Endothelial cell of umbilical vein (primary cell): ENCODE measurements at regions not wholly inside any gene's neighbourhood (a gene's known extent, or its start where the extent isn't known, plus 50 kb on each side); places are given as distances from the start of the nearest gene placed in this dataset.

Experiments used
- BruUV-seq: library from RNA; stranded (reverse); fragments of 400-500 nt; replicated peaks from 2 replicates; lab custom pipeline; 2021; lab: Mats Ljungman, UMichigan
- CTCF ChIA-PET: fragments of 300-600, 350-600 bp; sonication (Branson Sonifier 250); formaldehyde crosslinking; loops from one replicate; lab custom pipeline; 2021; ENCODE audit warnings: antibody characterized with exemption, inconsistent platforms; lab: Charles Lee
- POLR2A ChIA-PET: fragments of 300-600, 350-600 bp; sonication (Branson Sonifier 250); formaldehyde crosslinking; loops from one replicate; lab custom pipeline; 2021; ENCODE audit warnings: antibody characterized with exemption, inconsistent platforms; lab: Charles Lee
- DNase-seq: peaks from one replicate; pipeline ENCODE4 v3.0.0-alpha.2; 2011; ENCODE audit warnings: low read depth, low spot score
- FAIRE-seq: peaks from 2 replicates; lab custom pipeline; 2011; peaks lifted over from hg19 to GRCh38; lab: Jason Lieb, UNC
- H2AFZ ChIP-seq: 2 replicates; pipeline ENCODE4 v1.6.0; 2012; ENCODE audit warnings: low read depth, low read length, control low read depth, inconsistent platforms
- H3K27ac ChIP-seq: 2 replicates; pipeline ENCODE4 v1.5.1; 2011; ENCODE audit warnings: low read depth, mild to moderate bottlenecking, control low read depth, low read length, moderate library complexity; ENCODE audit not compliant: insufficient read depth
- H3K27me3 ChIP-seq, 2 experiments: 2 replicates each; pipeline versions ENCODE4 v1.6.0 to v1.6.1; 2011; ENCODE audit warnings: low read length in 2 of 2, mixed read lengths in 1 of 2; ENCODE audit not compliant: control insufficient read depth in 2 of 2, insufficient read depth in 2 of 2
- H3K36me3 ChIP-seq, 2 experiments: 2 replicates in 1 of 2; 3 replicates in 1 of 2; pipeline ENCODE4 v1.5.1; 2011; ENCODE audit warnings: low read length in 2 of 2, mild to moderate bottlenecking in 1 of 2, moderate library complexity in 1 of 2; ENCODE audit not compliant: control insufficient read depth in 2 of 2, insufficient read depth in 2 of 2; ENCODE audit errors: extremely low read depth in 1 of 2
- H3K4me1 ChIP-seq: 3 replicates; pipeline ENCODE4 v1.5.1; 2011; ENCODE audit warnings: mild to moderate bottlenecking, low read length; ENCODE audit not compliant: control insufficient read depth, insufficient read depth; ENCODE audit errors: extremely low read depth
- H3K4me2 ChIP-seq: 2 replicates; pipeline ENCODE4 v1.6.1; 2011; ENCODE audit warnings: low read length, control low read depth, mixed read lengths; ENCODE audit not compliant: insufficient read depth
- H3K4me3 ChIP-seq, 3 experiments: fragments of 200-600 bp in 1 of 3; sonication (generic), shearing (Covaris generic) in 1 of 3; replicated peaks in 1 of 3; 2 replicates each; pipeline ENCODE4 v1.5.1; 2011 to 2016; ENCODE audit warnings: control low read depth in 3 of 3, low read length in 3 of 3, mild to moderate bottlenecking in 2 of 3, inconsistent platforms in 1 of 3, low read depth in 1 of 3, moderate library complexity in 1 of 3; ENCODE audit not compliant: insufficient read depth in 1 of 3
- H3K79me2 ChIP-seq: 2 replicates; pipeline ENCODE4 v1.6.0; 2012; ENCODE audit warnings: low read length, inconsistent platforms; ENCODE audit not compliant: control insufficient read depth, insufficient read depth
- H3K9ac ChIP-seq: replicated peaks from 2 replicates; pipeline ENCODE3; 2011; ENCODE audit warnings: low read length, control low read depth; ENCODE audit not compliant: insufficient read depth; ENCODE audit errors: extremely low read depth
- H3K9me1 ChIP-seq: replicated peaks from 3 replicates; pipeline ENCODE4 v1.6.0; 2011; ENCODE audit warnings: mild to moderate bottlenecking, low read length; ENCODE audit not compliant: control insufficient read depth, insufficient read depth; ENCODE audit errors: extremely low read depth
- H3K9me3 ChIP-seq: replicated peaks from 2 replicates; pipeline ENCODE4 v1.5.1; 2012; ENCODE audit warnings: low read length, inconsistent platforms; ENCODE audit not compliant: control insufficient read depth, insufficient read depth
- H4K20me1 ChIP-seq: replicated peaks from 2 replicates; pipeline ENCODE3; 2011; ENCODE audit warnings: mild to moderate bottlenecking, low read length; ENCODE audit not compliant: control insufficient read depth, insufficient read depth; ENCODE audit errors: extremely low read depth
- EZH2 ChIP-seq: IDR thresholded peaks from 2 replicates; pipeline ENCODE4 v1.6.1; 2012; ENCODE audit warnings: borderline replicate concordance, low read depth, mild to moderate bottlenecking, moderate library complexity, low read length, inconsistent platforms; ENCODE audit not compliant: severe bottlenecking
- GATA2 ChIP-seq: IDR thresholded peaks from 2 replicates; pipeline ENCODE4 v1.7.0; 2011; ENCODE audit warnings: low read depth, mild to moderate bottlenecking, moderate library complexity, mixed read lengths, low read length; ENCODE audit not compliant: insufficient read length, insufficient read depth
- JUN ChIP-seq: IDR thresholded peaks from 2 replicates; pipeline ENCODE4 v1.6.1; 2011; ENCODE audit warnings: borderline replicate concordance, low read depth; ENCODE audit not compliant: insufficient read length, insufficient read depth
- MAX ChIP-seq: IDR thresholded peaks from 2 replicates; pipeline ENCODE4 v1.6.1; 2011; ENCODE audit not compliant: insufficient read depth, insufficient read length
- MYC ChIP-seq: IDR thresholded peaks from one replicate; pipeline ENCODE4 v1.6.1; 2011; ENCODE audit warnings: mild to moderate bottlenecking, low read depth, low read length
- dilution Hi-C: fragments of 300-500 bp; cut with MboI; formaldehyde crosslinking; loops from one replicate; pipeline ENCODE4 v1.15.0; 2019; ENCODE audit warnings: low sequenced_read_pairs; ENCODE audit not compliant: extremely low pct_ligation_motif_present
- intact Hi-C: fragments of 100-400 bp; cut with micrococcal nuclease; formaldehyde crosslinking; loops from one replicate; pipeline ENCODE4 v1.10.0; 2022
- TF ChIP-seq, protein P1 (sequence below), 2 donors: IDR thresholded peaks; 1 replicate in 1 of 2; 2 replicates in 1 of 2; pipeline ENCODE4 v1.5.1; 2011; ENCODE audit warnings: low read length in 2 of 2, mild to moderate bottlenecking in 2 of 2, moderate library complexity in 2 of 2, control low read depth in 1 of 2, inconsistent platforms in 1 of 2, low read depth in 1 of 2; ENCODE audit not compliant: insufficient read depth in 1 of 2; ENCODE audit errors: extremely low read depth in 1 of 2

DNA sequence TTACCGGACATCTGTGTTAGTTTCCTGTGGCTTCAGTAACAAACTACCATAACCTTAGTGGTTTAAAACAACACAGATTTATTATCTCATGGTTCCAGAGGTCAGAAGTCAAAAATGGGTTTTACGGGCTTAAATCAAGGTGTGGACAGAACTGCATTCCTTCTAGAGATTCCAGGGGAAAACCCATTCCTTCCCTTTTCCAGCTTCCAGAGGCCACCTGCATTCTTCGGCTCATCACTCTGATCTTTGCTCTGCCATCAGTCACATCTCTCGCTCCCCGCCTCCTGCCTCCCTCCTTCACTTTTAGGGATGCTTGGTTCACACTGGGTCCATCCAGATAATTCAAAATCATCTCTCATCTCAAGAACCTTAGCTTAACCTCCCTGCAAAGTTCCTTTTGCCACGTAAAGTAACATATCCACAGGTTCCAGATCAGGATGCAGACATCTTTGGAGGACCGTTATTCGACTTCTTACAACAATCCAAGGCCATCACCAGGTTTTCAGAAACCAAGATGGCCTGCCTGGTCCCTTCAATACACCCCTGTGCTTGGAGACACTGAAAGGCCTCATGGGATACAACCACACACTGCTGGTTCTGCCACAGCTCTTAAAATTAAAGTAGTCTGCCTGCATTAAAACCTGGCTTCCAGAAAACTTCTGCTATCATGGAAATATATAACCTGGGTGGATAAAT, 225.9 kb upstream of the MYO3A start:
- Histone ChIP-seq H4K20me1 (no peaks in the 10 kb centered on the region), H2AFZ (no peak overlapping the region), H3K9ac (no peak overlapping the region), H3K4me2 (no peak overlapping the region), H3K4me3 (no peak overlapping the region), H3K27ac (no peak overlapping the region), H3K9me3 (no peaks in the 10 kb centered on the region), H3K27me3 (no peaks in the 10 kb centered on the region), H3K4me1 (no peaks in the 10 kb centered on the region), H3K36me3 (no peaks in the 10 kb centered on the region), H3K9me1 (no peaks in the 10 kb centered on the region), H3K79me2 (no peaks in the 10 kb centered on the region)
- FAIRE-seq = no peak
- no peak for DNase-seq
- intact Hi-C loops = no loop called here
- ChIA-PET CTCF (interaction anchor here (0.9 kb wide), 1 partner anchor 18 kb away, joined by 3 read pairs; no protein-coding TSS in a partner anchor), POLR2A (no interaction called here)
- TF ChIP-seq MYC (no peak), EZH2 (no peak), MAX (no peak)
- TF ChIP-seq, protein P1, sequence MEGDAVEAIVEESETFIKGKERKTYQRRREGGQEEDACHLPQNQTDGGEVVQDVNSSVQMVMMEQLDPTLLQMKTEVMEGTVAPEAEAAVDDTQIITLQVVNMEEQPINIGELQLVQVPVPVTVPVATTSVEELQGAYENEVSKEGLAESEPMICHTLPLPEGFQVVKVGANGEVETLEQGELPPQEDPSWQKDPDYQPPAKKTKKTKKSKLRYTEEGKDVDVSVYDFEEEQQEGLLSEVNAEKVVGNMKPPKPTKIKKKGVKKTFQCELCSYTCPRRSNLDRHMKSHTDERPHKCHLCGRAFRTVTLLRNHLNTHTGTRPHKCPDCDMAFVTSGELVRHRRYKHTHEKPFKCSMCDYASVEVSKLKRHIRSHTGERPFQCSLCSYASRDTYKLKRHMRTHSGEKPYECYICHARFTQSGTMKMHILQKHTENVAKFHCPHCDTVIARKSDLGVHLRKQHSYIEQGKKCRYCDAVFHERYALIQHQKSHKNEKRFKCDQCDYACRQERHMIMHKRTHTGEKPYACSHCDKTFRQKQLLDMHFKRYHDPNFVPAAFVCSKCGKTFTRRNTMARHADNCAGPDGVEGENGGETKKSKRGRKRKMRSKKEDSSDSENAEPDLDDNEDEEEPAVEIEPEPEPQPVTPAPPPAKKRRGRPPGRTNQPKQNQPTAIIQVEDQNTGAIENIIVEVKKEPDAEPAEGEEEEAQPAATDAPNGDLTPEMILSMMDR (IDR thresholded peaks at IDR 0.05; ENCODE audit: extremely low read depth in 1 of 2, insufficient read depth in 1 of 2, low read depth in 1 of 2, low read length in 2 of 2) = no peak
- dilution Hi-C loops = no loop called here
- BruUV-seq = no TSS peak

DNA sequence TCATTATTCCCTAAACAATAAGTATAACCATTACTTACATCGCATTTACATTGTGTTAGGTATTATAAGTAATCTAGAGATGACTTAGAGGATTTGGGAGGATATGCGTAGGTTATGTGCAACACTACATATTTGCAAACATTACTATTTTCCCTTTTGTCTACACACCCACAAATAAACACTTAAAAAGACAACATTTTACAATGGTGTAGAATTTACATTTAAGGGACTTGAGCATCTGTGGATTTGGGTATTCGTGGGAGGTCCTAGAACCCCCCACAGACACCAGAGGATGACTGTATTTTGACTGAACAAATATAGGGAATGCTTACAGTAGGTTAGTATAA, 220.2 kb upstream of the MYO3A start:
- intact Hi-C loops = loop anchor here (1.0 to 10.0 kb wide), 3 partner anchors 191 to 601 kb away; no protein-coding TSS in a partner anchor
- POLR2A ChIA-PET = no interaction called here
- H3K27ac ChIP-seq = no peak overlapping the region

More for the DNA sequence above, 220.2 kb upstream of the MYO3A start:
- no peaks in the 10 kb centered on the region for H3K9me3 ChIP-seq
- TF ChIP-seq GATA2 (no peak), JUN (no peak)
- no peaks in the 10 kb centered on the region for H3K79me2 ChIP-seq
- no peaks in the 10 kb centered on the region for H3K27me3 ChIP-seq
- H3K4me3 ChIP-seq = no peak overlapping the region
- CTCF ChIA-PET = interaction anchor here (1.1 to 3.6 kb wide), 4 partner anchors 11 to 600 kb away, joined by 7 to 50 read pairs (median 22); no protein-coding TSS in a partner anchor
- H2AFZ ChIP-seq = no peak overlapping the region
- no peak overlapping the region for H3K4me2 ChIP-seq
- BruUV-seq = no TSS peak
- no peaks in the 10 kb centered on the region for H3K9me1 ChIP-seq
- no peaks in the 10 kb centered on the region for H4K20me1 ChIP-seq
- dilution Hi-C loops = no loop called here
- no peaks in the 10 kb centered on the region for H3K36me3 ChIP-seq
- DNase-seq (no peak), FAIRE-seq (no peak)
- no peaks in the 10 kb centered on the region for H3K4me1 ChIP-seq
- no peak overlapping the region for H3K9ac ChIP-seq
